Kidney epithelial cell (primary cell): ENCODE measurements at regions not wholly inside any gene's neighbourhood (a gene's known extent, or its start where the extent isn't known, plus 50 kb on each side); places are given as distances from the start of the nearest gene placed in this dataset.

Source experiments
- DNase-seq: peaks from one replicate; pipeline ENCODE4 v3.0.0-alpha.2; 2010; ENCODE audit warnings: low read depth
- H3K27me3 ChIP-seq: 2 replicates; pipeline ENCODE4 v1.6.0; 2011; ENCODE audit warnings: low read length; ENCODE audit not compliant: control insufficient read depth, insufficient read depth
- H3K36me3 ChIP-seq: 2 replicates; pipeline ENCODE4 v1.5.1; 2011; ENCODE audit warnings: low read length; ENCODE audit not compliant: control insufficient read depth, insufficient read depth
- H3K4me3 ChIP-seq: 2 replicates; pipeline ENCODE4 v1.5.1; 2011; ENCODE audit warnings: low read depth, mild to moderate bottlenecking, control low read depth, low read length
- TF ChIP-seq, protein P1 (sequence below): IDR thresholded peaks from 2 replicates; pipeline ENCODE4 v1.5.1; 2011; ENCODE audit warnings: mild to moderate bottlenecking, moderate library complexity, low read length, control low read depth, inconsistent platforms; ENCODE audit not compliant: insufficient read depth, poor library complexity, severe bottlenecking

DNA sequence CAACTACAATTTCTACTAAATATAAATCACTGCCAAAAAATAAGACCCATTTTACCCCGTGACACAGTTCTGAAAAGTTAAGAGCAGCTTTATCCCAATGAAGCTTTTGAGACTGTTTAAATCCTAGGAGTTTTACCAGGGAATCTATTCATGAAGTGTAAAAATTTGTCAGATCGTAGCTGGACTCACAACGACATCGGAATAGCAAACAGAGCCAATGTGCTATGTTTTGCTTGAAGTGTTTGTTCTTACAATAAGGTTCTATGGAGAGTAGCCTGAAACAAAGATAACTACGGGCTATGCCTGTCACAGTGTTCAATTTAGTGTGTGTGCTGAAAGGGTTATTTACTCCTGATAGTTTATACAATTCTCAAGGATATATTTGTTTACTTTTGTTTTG lies 78.5 kb upstream of the L3MBTL4 start:
- TF ChIP-seq, protein P1, sequence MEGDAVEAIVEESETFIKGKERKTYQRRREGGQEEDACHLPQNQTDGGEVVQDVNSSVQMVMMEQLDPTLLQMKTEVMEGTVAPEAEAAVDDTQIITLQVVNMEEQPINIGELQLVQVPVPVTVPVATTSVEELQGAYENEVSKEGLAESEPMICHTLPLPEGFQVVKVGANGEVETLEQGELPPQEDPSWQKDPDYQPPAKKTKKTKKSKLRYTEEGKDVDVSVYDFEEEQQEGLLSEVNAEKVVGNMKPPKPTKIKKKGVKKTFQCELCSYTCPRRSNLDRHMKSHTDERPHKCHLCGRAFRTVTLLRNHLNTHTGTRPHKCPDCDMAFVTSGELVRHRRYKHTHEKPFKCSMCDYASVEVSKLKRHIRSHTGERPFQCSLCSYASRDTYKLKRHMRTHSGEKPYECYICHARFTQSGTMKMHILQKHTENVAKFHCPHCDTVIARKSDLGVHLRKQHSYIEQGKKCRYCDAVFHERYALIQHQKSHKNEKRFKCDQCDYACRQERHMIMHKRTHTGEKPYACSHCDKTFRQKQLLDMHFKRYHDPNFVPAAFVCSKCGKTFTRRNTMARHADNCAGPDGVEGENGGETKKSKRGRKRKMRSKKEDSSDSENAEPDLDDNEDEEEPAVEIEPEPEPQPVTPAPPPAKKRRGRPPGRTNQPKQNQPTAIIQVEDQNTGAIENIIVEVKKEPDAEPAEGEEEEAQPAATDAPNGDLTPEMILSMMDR, result no peak
- Histone ChIP-seq H3K36me3 (no peaks in the 10 kb centered on the region), H3K4me3 (no peak overlapping the region), H3K27me3 (no peaks in the 10 kb centered on the region)
- DNase-seq, result no peak

DNA sequence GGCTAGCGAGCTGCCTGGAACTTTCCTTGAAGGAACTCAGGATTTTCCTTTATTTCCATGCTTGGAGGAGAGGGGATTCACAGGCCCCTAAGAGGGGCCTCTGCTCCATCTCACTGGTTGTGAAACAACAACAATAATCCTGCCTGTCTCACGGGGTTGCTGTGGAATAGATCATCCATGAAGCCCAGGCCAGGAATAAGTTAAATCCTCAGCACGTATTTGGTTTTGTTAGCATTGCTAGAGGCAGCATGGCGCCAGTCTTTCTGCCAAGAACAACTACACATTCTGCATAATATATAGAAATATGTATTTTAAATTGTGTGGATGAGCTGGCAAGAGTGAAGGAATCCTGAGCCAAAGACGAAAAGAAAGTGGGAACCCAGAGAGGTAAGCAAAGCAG lies 80.8 kb upstream of the L3MBTL4 start:
- TF ChIP-seq, protein P1, result no peak
- H3K4me3 ChIP-seq, result no peak overlapping the region
- DNase-seq, result no peak
- H3K27me3 ChIP-seq, result no peaks in the 10 kb centered on the region
- no peaks in the 10 kb centered on the region for H3K36me3 ChIP-seq

DNA sequence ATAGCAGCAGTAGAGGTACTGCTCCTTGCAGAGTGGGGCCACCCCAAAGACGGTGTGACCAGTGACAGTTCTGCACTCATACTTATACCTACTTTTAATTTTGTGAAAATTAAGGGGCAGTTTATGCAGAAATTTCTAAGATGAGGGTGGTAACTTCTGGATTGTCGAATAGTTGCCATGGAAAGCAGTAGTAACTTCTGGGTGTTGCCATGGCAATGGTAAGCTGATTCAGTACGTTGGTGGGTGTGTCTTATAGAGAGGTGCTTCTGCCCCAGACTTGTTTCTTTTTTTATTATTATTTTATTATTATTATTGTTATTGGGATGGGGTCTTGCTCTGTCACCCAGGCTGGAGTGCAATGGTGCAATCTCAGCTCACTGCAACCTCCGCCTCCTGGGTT lies 82.8 kb upstream of the L3MBTL4 start:
- H3K4me3 ChIP-seq, result no peak overlapping the region
- H3K27me3 ChIP-seq, result no peaks in the 10 kb centered on the region
- no peaks in the 10 kb centered on the region for H3K36me3 ChIP-seq
- TF ChIP-seq, protein P1, result no peak
- DNase-seq, result no peak

DNA sequence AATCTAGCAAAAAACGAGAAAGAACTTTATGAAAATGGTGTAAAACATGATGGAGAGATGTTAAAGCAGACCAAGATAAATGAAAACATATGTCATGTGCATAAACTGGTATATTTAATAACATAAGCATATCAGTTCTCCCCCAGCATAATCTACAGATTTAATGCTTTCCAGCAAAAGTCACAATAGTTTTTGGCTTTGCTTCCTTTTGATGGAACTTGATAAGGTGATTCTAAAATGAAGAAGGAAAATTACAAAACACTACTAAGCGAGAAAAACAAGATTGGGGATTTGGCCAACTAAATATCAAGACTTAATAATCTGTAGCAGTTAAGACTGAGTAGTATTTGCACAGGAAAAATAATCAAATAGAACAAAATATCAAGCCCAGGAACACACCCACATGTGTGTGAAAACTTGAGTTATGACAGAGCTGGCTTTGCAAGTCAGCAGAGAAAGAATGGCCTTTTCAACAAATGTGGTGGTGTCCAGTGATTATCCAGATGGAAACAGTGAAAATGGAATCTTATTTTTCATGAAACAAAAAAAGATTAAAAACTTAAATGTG lies 83.7 kb upstream of the L3MBTL4 start:
- DNase-seq, result no peak
- Histone ChIP-seq H3K27me3 (no peaks in the 10 kb centered on the region), H3K4me3 (no peak overlapping the region), H3K36me3 (no peaks in the 10 kb centered on the region)
- TF ChIP-seq, protein P1, result no peak

DNA sequence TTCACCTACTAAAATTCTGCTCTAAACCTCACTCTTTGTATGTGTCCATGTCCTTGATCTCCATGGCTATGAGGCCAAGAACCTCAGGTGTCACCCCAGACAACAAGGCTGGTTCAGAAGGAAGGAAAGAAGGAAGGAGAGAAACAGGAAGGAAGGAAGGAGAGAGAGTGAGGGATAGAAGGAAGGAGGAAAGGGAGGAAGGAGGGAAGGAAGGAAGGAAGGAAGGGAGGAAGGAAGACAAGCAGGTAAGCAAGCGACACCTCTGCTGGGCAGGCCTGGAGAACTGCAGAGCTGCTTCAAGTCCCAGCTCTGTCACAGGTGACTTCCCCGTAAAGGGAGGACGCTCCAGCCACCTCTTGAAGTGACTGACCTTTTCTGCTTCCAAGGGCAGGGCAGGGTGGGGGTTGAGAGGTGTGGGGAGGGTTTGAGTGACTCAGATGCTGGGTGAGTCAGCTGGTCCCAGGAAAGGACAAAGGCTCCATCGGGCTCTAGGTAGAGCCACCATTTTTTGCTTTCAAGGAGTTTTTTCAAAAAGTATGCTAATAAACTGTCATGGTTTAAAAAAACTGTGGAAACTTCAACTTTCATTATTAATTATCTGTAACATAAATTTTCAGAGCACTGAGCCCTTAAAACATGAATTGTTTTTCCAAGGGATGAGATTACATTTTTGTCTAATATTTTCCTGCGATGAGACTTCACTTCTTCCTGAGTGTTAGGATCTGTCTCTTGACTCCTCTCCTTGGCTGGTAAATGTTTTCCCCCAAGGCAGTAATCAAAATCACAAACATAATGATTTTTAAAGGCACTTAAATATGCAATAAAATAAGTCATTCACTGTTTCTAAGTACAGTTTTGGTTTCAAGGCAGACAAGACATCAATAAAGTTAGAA lies 90.1 kb upstream of the L3MBTL4 start:
- Histone ChIP-seq H3K36me3 (no peaks in the 10 kb centered on the region), H3K27me3 (no peaks in the 10 kb centered on the region), H3K4me3 (no peak overlapping the region)
- DNase-seq, result no peak
- TF ChIP-seq, protein P1, result no peak
